Osteoblast (primary cell): ENCODE measurements at regions not wholly inside any gene's neighbourhood (a gene's known extent, or its start where the extent isn't known, plus 50 kb on each side); places are given as distances from the start of the nearest gene placed in this dataset.

Source experiments
- DNase-seq: peaks from one replicate; pipeline ENCODE4 v3.0.0; 2011; ENCODE audit warnings: low spot score, mixed read lengths; ENCODE audit not compliant: insufficient read length; ENCODE audit errors: missing footprints
- H2AFZ ChIP-seq: 2 replicates; pipeline ENCODE4 v1.6.0; 2011; ENCODE audit warnings: mild to moderate bottlenecking, low read length
- H3K27ac ChIP-seq: 2 replicates; pipeline ENCODE4 v1.5.1; 2011; ENCODE audit warnings: mild to moderate bottlenecking, low read depth, low read length, moderate library complexity
- H3K27me3 ChIP-seq: 2 replicates; pipeline ENCODE4 v1.6.0; 2012; ENCODE audit warnings: mild to moderate bottlenecking, control low read depth, inconsistent platforms, low read length, moderate library complexity; ENCODE audit not compliant: insufficient read depth
- H3K36me3 ChIP-seq: 2 replicates; pipeline ENCODE4 v1.5.1; 2011; ENCODE audit warnings: mild to moderate bottlenecking, low read length, control low read depth, moderate library complexity; ENCODE audit not compliant: insufficient read depth
- H3K4me1 ChIP-seq: 2 replicates; pipeline ENCODE4 v1.5.1; 2011; ENCODE audit warnings: mild to moderate bottlenecking, low read length, control low read depth, moderate library complexity; ENCODE audit not compliant: insufficient read depth
- H3K4me2 ChIP-seq: 2 replicates; pipeline ENCODE4 v1.6.0; 2011; ENCODE audit warnings: mild to moderate bottlenecking, low read length; ENCODE audit not compliant: insufficient read depth
- H3K4me3 ChIP-seq: fragments of 200-600 bp; sonication (generic); 3 replicates; pipeline ENCODE4 v1.5.1; 2012; ENCODE audit warnings: mild to moderate bottlenecking, low read length, inconsistent platforms; ENCODE audit not compliant: insufficient read depth
- H3K79me2 ChIP-seq: 2 replicates; pipeline ENCODE4 v1.6.0; 2012; ENCODE audit warnings: mild to moderate bottlenecking, low read length, control low read depth, inconsistent platforms; ENCODE audit not compliant: insufficient read depth
- H3K9me3 ChIP-seq: 2 replicates; pipeline ENCODE4 v1.5.1; 2011; ENCODE audit warnings: low read depth, low read length, control low read depth
- H4K20me1 ChIP-seq: 2 replicates; pipeline ENCODE4 v1.6.0; 2012; ENCODE audit warnings: mild to moderate bottlenecking, low read length, control low read depth; ENCODE audit not compliant: insufficient read depth
- TF ChIP-seq, protein P1 (sequence below): IDR thresholded peaks from 2 replicates; pipeline ENCODE4 v1.5.1; 2011; ENCODE audit warnings: mild to moderate bottlenecking, low read depth, low read length, moderate library complexity; ENCODE audit errors: extremely low read depth

- H3K4me2 ChIP-seq, result no peak overlapping the region
- H4K20me1 ChIP-seq, result no peaks in the 10 kb centered on the region
- no peaks in the 10 kb centered on the region for H3K79me2 ChIP-seq
- TF ChIP-seq, protein P1, sequence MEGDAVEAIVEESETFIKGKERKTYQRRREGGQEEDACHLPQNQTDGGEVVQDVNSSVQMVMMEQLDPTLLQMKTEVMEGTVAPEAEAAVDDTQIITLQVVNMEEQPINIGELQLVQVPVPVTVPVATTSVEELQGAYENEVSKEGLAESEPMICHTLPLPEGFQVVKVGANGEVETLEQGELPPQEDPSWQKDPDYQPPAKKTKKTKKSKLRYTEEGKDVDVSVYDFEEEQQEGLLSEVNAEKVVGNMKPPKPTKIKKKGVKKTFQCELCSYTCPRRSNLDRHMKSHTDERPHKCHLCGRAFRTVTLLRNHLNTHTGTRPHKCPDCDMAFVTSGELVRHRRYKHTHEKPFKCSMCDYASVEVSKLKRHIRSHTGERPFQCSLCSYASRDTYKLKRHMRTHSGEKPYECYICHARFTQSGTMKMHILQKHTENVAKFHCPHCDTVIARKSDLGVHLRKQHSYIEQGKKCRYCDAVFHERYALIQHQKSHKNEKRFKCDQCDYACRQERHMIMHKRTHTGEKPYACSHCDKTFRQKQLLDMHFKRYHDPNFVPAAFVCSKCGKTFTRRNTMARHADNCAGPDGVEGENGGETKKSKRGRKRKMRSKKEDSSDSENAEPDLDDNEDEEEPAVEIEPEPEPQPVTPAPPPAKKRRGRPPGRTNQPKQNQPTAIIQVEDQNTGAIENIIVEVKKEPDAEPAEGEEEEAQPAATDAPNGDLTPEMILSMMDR, result no peak
- no peak overlapping the region for H2AFZ ChIP-seq
- no peak overlapping the region for H3K4me3 ChIP-seq
- H3K36me3 ChIP-seq, result no peaks in the 10 kb centered on the region
- no peak overlapping the region for H3K27ac ChIP-seq
- H3K27me3 ChIP-seq, result no peaks in the 10 kb centered on the region
- H3K9me3 ChIP-seq, result no peaks in the 10 kb centered on the region
- no peak for DNase-seq
- H3K4me1 ChIP-seq, result no peaks in the 10 kb centered on the region
Measured at GRCh38 chr18:34159691-34160185, 65.0 kb downstream of the NOL4 start.

DNA sequence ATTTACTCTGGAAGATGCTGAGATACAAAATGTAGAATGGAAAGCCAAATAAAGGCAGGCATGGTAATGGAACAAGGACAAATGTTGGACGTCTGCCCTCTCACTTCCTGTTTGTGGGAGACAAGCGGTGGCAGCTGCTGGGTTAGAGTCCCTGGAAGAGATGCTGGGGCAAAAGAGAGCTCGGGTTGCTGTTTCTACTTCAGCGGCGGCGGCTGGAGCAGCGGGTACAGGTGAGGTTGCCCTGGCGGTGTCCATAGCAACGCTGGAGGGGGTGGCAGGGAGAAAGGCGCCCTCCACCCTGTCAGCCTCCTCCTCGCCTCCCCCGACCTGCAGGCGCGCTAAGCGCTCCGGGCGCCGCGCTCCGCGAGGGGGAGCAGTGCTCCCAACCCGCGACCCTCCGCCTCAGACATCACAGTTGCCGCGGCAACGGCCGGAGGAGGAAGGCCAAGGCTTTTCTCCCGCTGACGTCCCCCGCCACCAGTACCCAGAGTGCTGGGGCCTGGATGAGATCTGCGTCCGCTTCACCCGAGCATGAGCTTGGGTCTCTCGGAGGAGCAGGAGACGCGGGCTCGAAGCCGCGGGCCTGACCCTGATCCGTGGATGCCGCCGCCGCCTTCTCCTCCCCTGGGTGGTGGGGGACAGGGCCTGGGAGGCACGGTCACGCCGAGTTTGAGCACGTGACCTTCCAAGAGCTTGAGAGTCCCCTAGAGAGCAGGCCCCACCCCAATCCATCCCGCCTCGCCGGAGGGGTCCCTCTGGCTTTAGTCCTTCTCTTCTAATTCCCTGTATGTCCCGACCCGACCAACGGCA lies 65.6 kb downstream of the NOL4 start:
- peak overlapping the region; percentile 32 for H3K4me2 ChIP-seq
- no peaks in the 10 kb centered on the region for H3K27me3 ChIP-seq
- H3K4me3 ChIP-seq, result peak overlapping the region; percentile 35
- peak; percentile 43 for DNase-seq
- H4K20me1 ChIP-seq, result no peaks in the 10 kb centered on the region
- no peaks in the 10 kb centered on the region for H3K9me3 ChIP-seq
- H3K4me1 ChIP-seq, result no peaks in the 10 kb centered on the region
- H2AFZ ChIP-seq, result peak overlapping the region; percentile 41
- H3K79me2 ChIP-seq, result no peaks in the 10 kb centered on the region
- H3K36me3 ChIP-seq, result no peaks in the 10 kb centered on the region
- no peak overlapping the region for H3K27ac ChIP-seq
- TF ChIP-seq, protein P1, result no peak

- no peaks in the 10 kb centered on the region for H3K36me3 ChIP-seq
- H3K4me3 ChIP-seq, result peak overlapping the region; percentile 43
- TF ChIP-seq, protein P1, result no peak
- no peaks in the 10 kb centered on the region for H3K4me1 ChIP-seq
- peak overlapping the region; percentile 58 for H2AFZ ChIP-seq
- no peaks in the 10 kb centered on the region for H4K20me1 ChIP-seq
- H3K79me2 ChIP-seq, result no peaks in the 10 kb centered on the region
- DNase-seq, result peak; percentile 44
- H3K27ac ChIP-seq, result no peak overlapping the region
- no peaks in the 10 kb centered on the region for H3K27me3 ChIP-seq
- no peaks in the 10 kb centered on the region for H3K9me3 ChIP-seq
- H3K4me2 ChIP-seq, result peak overlapping the region; percentile 60
Measured at GRCh38 chr18:34153711-34154110, 71.0 kb downstream of the NOL4 start.

- TF ChIP-seq, protein P1, result no peak
- H4K20me1 ChIP-seq, result no peaks in the 10 kb centered on the region
- no peaks in the 10 kb centered on the region for H3K36me3 ChIP-seq
- H3K9me3 ChIP-seq, result no peaks in the 10 kb centered on the region
- no peak overlapping the region for H3K4me3 ChIP-seq
- H3K4me1 ChIP-seq, result no peaks in the 10 kb centered on the region
- no peak overlapping the region for H3K4me2 ChIP-seq
- DNase-seq, result no peak
- no peak overlapping the region for H3K27ac ChIP-seq
- H3K27me3 ChIP-seq, result no peaks in the 10 kb centered on the region
- H2AFZ ChIP-seq, result no peak overlapping the region
- H3K79me2 ChIP-seq, result no peaks in the 10 kb centered on the region
Measured at GRCh38 chr18:34131006-34131405, 93.7 kb downstream of the NOL4 start.
